ENCODE measurements at regions not wholly inside any gene's neighbourhood (a gene's known extent, or its start where the extent isn't known, plus 50 kb on each side); places are given as distances from the start of the nearest gene placed in this dataset.

DNA sequence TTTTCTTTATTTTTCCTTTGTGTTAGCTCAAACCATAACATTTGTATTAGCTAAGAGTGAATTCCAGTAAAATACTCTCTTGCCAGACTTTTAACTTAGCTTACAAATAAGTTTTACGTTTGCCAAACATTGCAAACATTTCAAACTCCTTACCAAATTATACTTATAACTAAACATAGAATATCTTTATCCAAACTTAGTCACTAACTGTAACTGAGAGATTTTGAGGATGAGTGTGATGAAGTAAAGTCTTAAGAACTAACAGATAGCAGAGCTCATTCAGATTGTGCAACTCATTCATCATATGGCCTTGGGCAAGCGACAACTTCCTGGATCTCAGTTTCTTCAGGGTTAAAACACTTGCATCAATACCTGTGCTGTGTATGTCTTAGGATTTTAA lies 533.7 kb downstream of the TDRD15 start:
- DNase-seq: no peak
- Histone ChIP-seq H3K36me3 (no peaks in the 10 kb centered on the region), H3K4me3 (ENCODE audit: low read depth, low read length) (no peak overlapping the region), H3K9me3 (no peaks in the 10 kb centered on the region), H3K4me1 (peaks cover 4% of the 10 kb centered on the region; the same call in 1 of the 2 replicates), H3K27me3 (no peaks in the 10 kb centered on the region)
- TF ChIP-seq CTCF (IDR thresholded peaks at IDR 0.05; ENCODE audit: low read depth, low read length): no peak

DNA sequence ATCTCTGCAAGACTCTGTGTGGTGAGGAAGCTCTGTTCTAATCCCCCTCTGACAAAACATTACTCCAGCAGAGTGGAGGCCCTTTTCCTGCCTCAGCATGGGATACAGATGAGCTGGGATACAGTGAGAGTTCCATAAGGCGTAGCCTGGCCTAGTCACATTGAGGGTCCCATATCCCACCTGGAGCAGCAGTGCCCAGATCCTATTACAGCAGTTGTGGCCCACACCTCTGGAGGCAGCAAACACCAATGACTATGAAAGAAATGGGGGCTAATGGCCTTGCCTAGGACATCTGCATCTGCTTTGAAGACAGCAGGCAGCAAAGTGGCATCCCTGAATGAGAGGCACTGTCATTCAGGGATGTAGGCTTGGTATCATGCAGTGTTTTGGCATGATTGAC lies 534.5 kb downstream of the TDRD15 start:
- peaks cover 4% of the 10 kb centered on the region; the same call in 1 of the 2 replicates for H3K4me1 ChIP-seq
- DNase-seq: no peak
- H3K9me3 ChIP-seq: no peaks in the 10 kb centered on the region
- no peaks in the 10 kb centered on the region for H3K27me3 ChIP-seq
- no peak overlapping the region for H3K4me3 ChIP-seq (ENCODE audit: low read depth, low read length)
- H3K36me3 ChIP-seq: no peaks in the 10 kb centered on the region
- no peak for TF ChIP-seq CTCF (IDR thresholded peaks at IDR 0.05; ENCODE audit: low read depth, low read length)

DNA sequence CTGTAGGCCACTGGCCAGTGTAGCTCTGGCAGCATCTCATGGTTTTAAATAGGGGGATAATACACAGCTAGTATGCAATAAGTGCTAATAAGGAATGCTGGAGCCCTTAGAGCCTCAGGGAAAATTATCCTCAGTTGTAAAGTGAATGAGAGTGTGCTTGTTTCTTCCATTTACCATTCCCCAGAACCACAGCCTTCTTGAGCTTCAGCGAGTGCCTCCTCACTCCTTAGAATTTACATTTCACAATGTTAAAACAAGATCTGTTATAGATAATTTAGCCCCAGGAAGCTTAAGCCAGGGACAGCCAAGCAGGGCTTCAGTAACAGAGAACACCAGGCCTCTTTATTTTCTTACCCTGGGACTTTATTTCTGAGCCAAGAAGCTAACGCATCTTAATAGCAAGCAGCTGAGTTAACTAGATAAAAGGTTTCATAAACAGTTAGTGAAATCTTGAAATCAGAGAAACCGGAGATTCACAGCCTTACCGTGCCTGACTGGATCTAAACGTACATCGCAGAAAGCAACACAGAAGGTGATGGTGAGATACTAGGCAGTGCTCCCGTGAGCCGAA lies 535.2 kb downstream of the TDRD15 start:
- H3K4me1 ChIP-seq: peaks cover 4% of the 10 kb centered on the region; the same call in 1 of the 2 replicates
- H3K36me3 ChIP-seq: no peaks in the 10 kb centered on the region
- H3K4me3 ChIP-seq (ENCODE audit: low read depth, low read length): no peak overlapping the region
- no peak for TF ChIP-seq CTCF (IDR thresholded peaks at IDR 0.05; ENCODE audit: low read depth, low read length)
- no peaks in the 10 kb centered on the region for H3K9me3 ChIP-seq
- no peaks in the 10 kb centered on the region for H3K27me3 ChIP-seq
- no peak for DNase-seq

DNA sequence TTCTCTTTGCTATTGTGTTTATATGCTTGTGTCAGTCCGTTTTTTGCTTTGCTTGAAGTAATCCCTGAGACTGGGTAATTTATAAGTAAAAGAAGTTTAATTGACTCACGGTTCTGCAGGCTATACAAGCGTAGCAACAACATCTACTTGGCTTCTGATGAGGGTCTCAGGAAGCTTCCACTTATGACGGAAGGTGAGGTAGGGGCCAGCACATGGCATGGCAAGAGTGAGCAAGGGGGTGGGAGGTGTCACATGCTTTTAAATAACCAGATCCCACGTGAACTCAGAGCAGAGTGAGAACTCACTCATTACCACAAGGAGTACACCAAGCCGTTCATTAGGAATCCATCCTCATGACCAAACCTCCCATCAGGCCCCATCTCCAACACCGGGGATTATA lies 540.3 kb downstream of the TDRD15 start:
- peaks cover 4% of the 10 kb centered on the region; the same call in 1 of the 2 replicates for H3K4me1 ChIP-seq
- no peak for TF ChIP-seq CTCF (IDR thresholded peaks at IDR 0.05; ENCODE audit: low read depth, low read length)
- H3K27me3 ChIP-seq: no peaks in the 10 kb centered on the region
- H3K4me3 ChIP-seq (ENCODE audit: low read depth, low read length): no peak overlapping the region
- H3K9me3 ChIP-seq: no peaks in the 10 kb centered on the region; the same call in 1 of the 2 replicates
- no peak for DNase-seq
- H3K36me3 ChIP-seq: no peaks in the 10 kb centered on the region

DNA sequence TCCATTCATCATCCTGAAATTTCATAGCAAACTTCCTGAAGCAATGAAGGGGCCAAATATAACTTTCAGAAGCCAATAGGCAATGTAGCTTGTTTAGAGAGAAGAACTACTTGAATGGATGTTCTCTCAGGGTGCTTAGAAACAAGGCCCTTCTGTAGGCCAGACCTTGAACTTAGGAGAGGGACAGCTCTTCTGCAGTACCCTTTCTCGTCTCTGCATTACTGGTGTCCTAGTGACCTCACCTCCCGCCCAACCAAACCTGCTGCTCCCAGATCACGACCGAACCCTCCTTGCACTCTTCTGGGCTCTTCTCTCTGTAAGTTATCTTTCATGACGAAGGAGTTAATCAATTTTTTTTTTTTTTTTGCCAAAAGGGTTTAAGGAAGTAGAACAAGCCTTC lies 543.9 kb downstream of the TDRD15 start:
- no peak for DNase-seq
- Histone ChIP-seq H3K27me3 (no peaks in the 10 kb centered on the region), H3K9me3 (no peaks in the 10 kb centered on the region; the same call in 1 of the 2 replicates), H3K4me1 (no peaks in the 10 kb centered on the region), H3K4me3 (ENCODE audit: low read depth, low read length) (no peak overlapping the region), H3K36me3 (no peaks in the 10 kb centered on the region)
- no peak for TF ChIP-seq CTCF (IDR thresholded peaks at IDR 0.05; ENCODE audit: low read depth, low read length)

DNA sequence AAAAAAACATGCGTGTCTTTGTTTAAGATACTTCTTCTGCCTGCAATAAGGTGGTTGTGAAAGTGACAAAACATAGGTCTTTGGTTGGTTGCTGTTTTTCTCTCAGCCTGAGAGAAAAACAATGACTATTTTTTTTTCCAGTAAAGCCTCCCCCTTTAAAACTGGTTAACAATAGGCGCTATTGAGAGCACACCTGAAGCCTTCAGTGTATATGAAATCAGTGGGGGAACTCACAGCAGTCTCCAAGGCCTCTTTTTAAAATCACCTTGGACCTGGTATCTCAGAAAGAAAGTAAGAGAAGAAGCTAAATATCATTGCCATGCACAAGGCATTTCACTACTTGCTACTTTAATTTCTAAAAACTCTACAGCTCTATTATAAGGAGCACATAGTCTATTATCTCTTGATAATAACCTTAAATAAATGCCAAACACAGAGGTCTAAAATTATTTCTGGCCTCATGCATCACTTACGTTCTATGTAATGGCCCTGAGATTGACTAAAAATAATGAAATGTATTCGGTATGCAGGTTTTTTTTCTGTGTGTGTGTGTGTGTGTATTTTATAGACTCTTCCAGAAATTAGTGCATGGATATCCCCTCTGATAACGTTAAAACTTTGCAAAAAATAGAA lies 544.4 kb downstream of the TDRD15 start:
- TF ChIP-seq CTCF (IDR thresholded peaks at IDR 0.05; ENCODE audit: low read depth, low read length): no peak
- H3K36me3 ChIP-seq: no peaks in the 10 kb centered on the region
- H3K9me3 ChIP-seq: no peaks in the 10 kb centered on the region; the same call in 1 of the 2 replicates
- no peaks in the 10 kb centered on the region for H3K27me3 ChIP-seq
- no peak overlapping the region for H3K4me3 ChIP-seq (ENCODE audit: low read depth, low read length)
- no peaks in the 10 kb centered on the region for H3K4me1 ChIP-seq
- DNase-seq: no peak

Data from BE2C (cell line).